AG09319 (cell line): ENCODE measurements at regions not wholly inside any gene's neighbourhood (a gene's known extent, or its start where the extent isn't known, plus 50 kb on each side); places are given as distances from the start of the nearest gene placed in this dataset.

Source experiments
- DNase-seq: peaks from one replicate; pipeline ENCODE4 v3.0.0-alpha.2; 2010; ENCODE audit warnings: low read depth; ENCODE audit errors: extremely low read depth
- TF ChIP-seq, protein P1 (sequence below): IDR thresholded peaks from 2 replicates; pipeline ENCODE4 v1.5.1; 2011; ENCODE audit warnings: low read depth, mild to moderate bottlenecking, inconsistent platforms, low read length, moderate library complexity

DNA sequence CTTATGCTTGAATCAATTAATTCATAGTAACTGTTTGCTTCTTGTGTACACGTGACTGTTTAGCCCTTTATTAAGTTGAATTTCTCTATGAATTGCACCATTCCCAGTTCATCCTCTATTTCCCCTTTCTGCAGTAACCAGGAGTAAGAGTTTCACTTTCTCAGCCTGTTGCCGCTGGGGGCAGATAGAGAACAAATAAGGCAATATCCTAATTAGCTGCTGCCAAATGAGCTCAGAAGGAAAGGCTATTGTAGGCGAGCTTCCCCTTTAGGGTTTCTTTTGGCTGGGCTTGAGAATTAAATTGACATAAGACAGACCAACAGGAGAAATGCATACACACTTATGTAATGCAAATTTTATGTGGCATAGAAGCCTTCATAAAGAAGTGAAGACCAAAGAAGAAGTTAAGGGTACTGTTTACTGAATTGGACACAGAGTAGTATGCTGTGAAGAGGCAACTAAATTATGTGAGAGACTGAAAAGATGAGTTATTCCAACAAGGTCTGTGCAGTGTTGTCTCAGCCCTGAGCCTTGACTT is 1594.7 kb downstream of the TECRL start:
- DNase-seq = no peak
- TF ChIP-seq, protein P1, sequence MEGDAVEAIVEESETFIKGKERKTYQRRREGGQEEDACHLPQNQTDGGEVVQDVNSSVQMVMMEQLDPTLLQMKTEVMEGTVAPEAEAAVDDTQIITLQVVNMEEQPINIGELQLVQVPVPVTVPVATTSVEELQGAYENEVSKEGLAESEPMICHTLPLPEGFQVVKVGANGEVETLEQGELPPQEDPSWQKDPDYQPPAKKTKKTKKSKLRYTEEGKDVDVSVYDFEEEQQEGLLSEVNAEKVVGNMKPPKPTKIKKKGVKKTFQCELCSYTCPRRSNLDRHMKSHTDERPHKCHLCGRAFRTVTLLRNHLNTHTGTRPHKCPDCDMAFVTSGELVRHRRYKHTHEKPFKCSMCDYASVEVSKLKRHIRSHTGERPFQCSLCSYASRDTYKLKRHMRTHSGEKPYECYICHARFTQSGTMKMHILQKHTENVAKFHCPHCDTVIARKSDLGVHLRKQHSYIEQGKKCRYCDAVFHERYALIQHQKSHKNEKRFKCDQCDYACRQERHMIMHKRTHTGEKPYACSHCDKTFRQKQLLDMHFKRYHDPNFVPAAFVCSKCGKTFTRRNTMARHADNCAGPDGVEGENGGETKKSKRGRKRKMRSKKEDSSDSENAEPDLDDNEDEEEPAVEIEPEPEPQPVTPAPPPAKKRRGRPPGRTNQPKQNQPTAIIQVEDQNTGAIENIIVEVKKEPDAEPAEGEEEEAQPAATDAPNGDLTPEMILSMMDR = no peak

DNA sequence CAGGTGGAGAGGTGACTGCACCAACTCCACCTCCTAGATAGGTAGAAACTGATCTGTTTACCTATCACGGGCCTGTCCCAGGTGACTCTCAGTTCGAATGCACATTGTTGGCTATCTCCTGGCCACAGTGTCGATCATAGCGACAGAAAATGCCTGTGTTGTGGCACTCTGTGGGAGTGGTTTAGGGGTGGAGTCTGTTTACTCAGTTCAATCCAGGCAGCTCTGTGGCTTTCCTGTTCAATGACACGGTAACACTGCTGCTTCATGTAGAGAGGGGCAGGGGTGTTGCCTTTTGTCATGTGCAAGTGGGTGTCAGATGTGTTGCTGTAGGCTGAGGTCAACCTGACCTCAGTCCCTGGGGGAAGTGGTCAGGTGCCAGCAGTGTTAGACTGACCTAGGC is 1602.4 kb downstream of the TECRL start:
- TF ChIP-seq, protein P1 = no peak
- no peak for DNase-seq

DNA sequence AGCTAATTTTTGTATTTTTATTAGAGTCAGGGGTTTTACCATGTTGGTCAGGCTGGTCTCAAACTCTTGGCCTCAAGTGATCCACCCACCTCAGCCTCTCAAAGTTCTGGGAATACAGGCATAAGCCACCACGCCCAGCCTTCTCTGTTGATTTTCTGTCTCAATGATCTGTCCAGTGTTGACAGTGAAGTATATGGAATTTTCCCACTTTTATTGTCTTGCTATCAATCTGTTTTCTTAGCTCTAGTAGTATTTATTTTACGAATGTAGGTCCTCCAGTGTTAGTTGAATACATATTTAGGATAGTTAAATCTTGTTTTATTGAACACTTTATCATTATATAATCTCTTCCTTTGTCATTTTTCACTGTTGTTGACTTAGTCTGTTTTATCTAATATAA is 1603.9 kb downstream of the ADGRL3 start:
- no peak for DNase-seq
- TF ChIP-seq, protein P1 = no peak

DNA sequence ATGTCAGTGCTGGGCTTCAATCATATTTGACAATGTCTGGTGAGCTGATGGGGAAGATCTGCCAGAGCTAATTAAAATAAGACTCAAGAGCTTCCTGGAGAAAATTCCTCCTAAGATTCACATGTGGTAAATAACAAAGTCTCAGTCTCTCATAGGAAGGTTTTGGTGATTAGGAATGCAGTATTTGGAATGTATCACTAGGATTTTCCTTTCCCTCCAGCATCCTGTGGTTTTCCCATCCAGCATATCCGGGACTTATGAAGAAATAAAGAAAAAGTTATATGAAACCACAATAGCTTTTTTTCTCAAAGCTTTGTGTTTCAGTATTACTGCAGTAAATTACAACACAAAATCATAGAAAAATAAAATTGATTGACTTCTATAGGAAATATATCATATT is 1597.1 kb downstream of the ADGRL3 start:
- no peak for DNase-seq
- TF ChIP-seq, protein P1 = no peak

DNA sequence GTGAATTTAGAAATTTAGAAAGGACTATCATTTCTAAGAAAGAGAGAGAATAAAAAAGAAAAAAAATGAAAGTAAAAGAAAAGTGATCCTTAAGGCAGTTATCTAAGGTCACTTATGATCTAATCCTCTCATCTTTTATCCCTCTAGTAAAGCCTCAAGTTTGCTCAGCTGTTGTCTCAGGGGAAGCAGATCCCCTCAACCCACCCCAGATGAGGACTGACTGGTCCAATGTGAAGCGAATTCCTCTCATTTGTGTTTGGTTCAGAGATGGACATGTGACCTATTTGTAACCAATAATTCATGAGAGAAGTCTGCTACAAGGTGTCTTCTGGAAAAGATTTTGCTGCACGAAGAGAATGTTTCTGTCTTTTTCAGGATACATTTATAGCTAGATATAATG is 1591.3 kb downstream of the ADGRL3 start:
- no peak for DNase-seq

DNA sequence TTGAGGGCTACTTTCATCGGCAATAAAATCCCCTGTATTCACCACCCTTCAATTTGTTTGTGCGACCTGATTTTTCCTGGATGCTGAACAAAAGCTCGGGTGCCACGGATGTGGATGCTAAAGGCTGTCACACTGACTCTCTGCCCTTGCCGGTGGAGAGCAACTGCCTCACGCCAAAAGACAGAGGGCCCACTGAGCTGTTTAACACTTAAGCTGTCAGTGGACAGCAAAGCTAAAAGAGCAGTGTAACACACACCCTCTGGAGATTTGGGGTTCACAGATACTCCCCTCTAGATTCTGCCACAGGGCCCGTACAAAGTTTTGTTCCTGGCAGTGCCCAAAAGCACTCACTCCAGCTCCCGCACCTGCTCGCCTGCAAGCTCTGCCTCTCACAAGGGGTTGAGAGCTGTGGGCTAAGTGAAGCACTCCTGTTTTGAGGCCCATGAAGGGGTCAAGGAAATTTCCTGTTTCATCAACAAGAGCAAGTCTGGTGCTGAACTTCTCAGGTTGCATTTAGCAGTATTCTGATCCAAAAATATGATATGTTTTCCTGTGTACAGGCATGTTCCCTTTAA is 1571.9 kb downstream of the ADGRL3 start:
- TF ChIP-seq, protein P1 = no peak
- no peak for DNase-seq

More for the DNA sequence above, 1591.3 kb downstream of the ADGRL3 start:
- TF ChIP-seq, protein P1 = no peak

DNA sequence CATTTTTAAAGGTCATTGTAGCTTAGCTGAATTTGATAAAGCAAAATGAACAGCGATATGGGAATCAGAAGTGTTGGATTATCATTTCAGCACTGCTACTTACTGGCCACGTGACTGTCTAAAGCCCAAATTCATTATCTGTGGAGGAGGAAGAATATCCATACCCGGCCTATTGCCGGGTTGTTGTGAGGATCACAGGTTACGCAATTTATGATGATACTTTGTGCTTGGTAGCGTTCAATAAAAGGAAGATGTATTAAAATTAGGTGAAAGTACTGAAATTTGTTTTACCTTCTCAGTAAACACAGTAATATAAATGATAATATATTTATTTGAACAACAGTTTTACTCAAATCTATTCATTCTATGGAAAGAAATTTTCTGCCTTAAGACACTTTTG is 1540.2 kb downstream of the ADGRL3 start:
- TF ChIP-seq, protein P1 = no peak
- DNase-seq = no peak
